ENCODE measurements at regions not wholly inside any gene's neighbourhood (a gene's known extent, or its start where the extent isn't known, plus 50 kb on each side); places are given as distances from the start of the nearest gene placed in this dataset.
A peak's percentile ranks its signal among the peaks of the same experiment; 100 is the strongest.
"Not testable (repeated sequence)": the region's sequence is repeated elsewhere in the genome, so short reads cannot be mapped to it uniquely, and the experiment has no call there.

- H3K27ac ChIP-seq (ENCODE audit: low read depth, low read length), result peak overlapping the region; percentile 95
- no peaks in the 10 kb centered on the region for H3K27me3 ChIP-seq (ENCODE audit: control insufficient read depth in 1 of 2, insufficient read depth in 2 of 2, low read length in 2 of 2)
- peaks cover under 1% of the 10 kb centered on the region for H3K36me3 ChIP-seq (ENCODE audit: insufficient read depth, low read length)
- peak overlapping the region; percentile 92 to 100 for H3K4me3 ChIP-seq (ENCODE audit: low read depth in 1 of 2, low read length in 2 of 2)
- H3K9ac ChIP-seq (ENCODE audit: low read length), result peak overlapping the region; percentile 93
- peaks cover 13% of the 10 kb centered on the region for H3K4me1 ChIP-seq (ENCODE audit: insufficient read depth, low read length)
- H3K9me3 ChIP-seq (ENCODE audit: low read length), result no peaks in the 10 kb centered on the region
These were observed 160.3 kb upstream of the ZNF267 start for GRCh38 chr16:31713071-31713944.

- Histone ChIP-seq H3K4me3 (ENCODE audit: low read depth in 1 of 2, low read length in 2 of 2) (peak overlapping the region; percentile 92 to 100), H3K4me1 (ENCODE audit: insufficient read depth, low read length) (peaks cover 13% of the 10 kb centered on the region), H3K9me3 (ENCODE audit: low read length) (no peaks in the 10 kb centered on the region), H3K9ac (ENCODE audit: low read length) (peak overlapping the region; percentile 93), H3K36me3 (ENCODE audit: insufficient read depth, low read length) (no peaks in the 10 kb centered on the region), H3K27me3 (ENCODE audit: control insufficient read depth in 1 of 2, insufficient read depth in 2 of 2, low read length in 2 of 2) (no peaks in the 10 kb centered on the region), H3K27ac (ENCODE audit: low read depth, low read length) (peak overlapping the region; percentile 95)
These were observed 159.4 kb upstream of the ZNF267 start for GRCh38 chr16:31713945-31714902.

- no peaks in the 10 kb centered on the region for H3K36me3 ChIP-seq (ENCODE audit: insufficient read depth, low read length)
- H3K4me3 ChIP-seq (ENCODE audit: low read depth in 1 of 2, low read length in 2 of 2), result no peak overlapping the region
- no peaks in the 10 kb centered on the region for H3K27me3 ChIP-seq (ENCODE audit: control insufficient read depth in 1 of 2, insufficient read depth in 2 of 2, low read length in 2 of 2)
- no peak overlapping the region for H3K27ac ChIP-seq (ENCODE audit: low read depth, low read length)
- H3K9me3 ChIP-seq (ENCODE audit: low read length), result no peaks in the 10 kb centered on the region
- peaks cover 13% of the 10 kb centered on the region for H3K4me1 ChIP-seq (ENCODE audit: insufficient read depth, low read length)
- no peak overlapping the region for H3K9ac ChIP-seq (ENCODE audit: low read length)
These were observed 158.6 kb upstream of the ZNF267 start for GRCh38 chr16:31714903-31715504.

- Histone ChIP-seq H3K9me3 (ENCODE audit: low read length) (no peaks in the 10 kb centered on the region), H3K27me3 (ENCODE audit: control insufficient read depth in 1 of 2, insufficient read depth in 2 of 2, low read length in 2 of 2) (no peaks in the 10 kb centered on the region), H3K4me3 (ENCODE audit: low read depth in 1 of 2, low read length in 2 of 2) (no peak overlapping the region), H3K4me1 (ENCODE audit: insufficient read depth, low read length) (peaks cover 13% of the 10 kb centered on the region), H3K27ac (ENCODE audit: low read depth, low read length) (no peak overlapping the region), H3K36me3 (ENCODE audit: insufficient read depth, low read length) (no peaks in the 10 kb centered on the region), H3K9ac (ENCODE audit: low read length) (no peak overlapping the region)
These were observed 157.7 kb upstream of the ZNF267 start for GRCh38 chr16:31715915-31716314.

GRCh38 chr16:31718998-31719397 is 154.6 kb upstream of the ZNF267 start:
- H3K4me3 ChIP-seq (ENCODE audit: low read depth in 1 of 2, low read length in 2 of 2), result no peak overlapping the region
- H3K9ac ChIP-seq (ENCODE audit: low read length), result no peak overlapping the region
- H3K27me3 ChIP-seq (ENCODE audit: control insufficient read depth in 1 of 2, insufficient read depth in 2 of 2, low read length in 2 of 2), result no peaks in the 10 kb centered on the region
- H3K36me3 ChIP-seq (ENCODE audit: insufficient read depth, low read length), result no peaks in the 10 kb centered on the region
- no peak overlapping the region for H3K27ac ChIP-seq (ENCODE audit: low read depth, low read length)
- H3K4me1 ChIP-seq (ENCODE audit: insufficient read depth, low read length), result peaks cover 11% of the 10 kb centered on the region
- H3K9me3 ChIP-seq (ENCODE audit: low read length), result no peaks in the 10 kb centered on the region

- H3K4me1 ChIP-seq (ENCODE audit: insufficient read depth, low read length), result no peaks in the 10 kb centered on the region
- H3K9ac ChIP-seq (ENCODE audit: low read length), result no peak overlapping the region
- H3K4me3 ChIP-seq (ENCODE audit: low read depth in 1 of 2, low read length in 2 of 2), result no peak overlapping the region
- H3K27ac ChIP-seq (ENCODE audit: low read depth, low read length), result no peak overlapping the region
- no peaks in the 10 kb centered on the region for H3K36me3 ChIP-seq (ENCODE audit: insufficient read depth, low read length)
- no peaks in the 10 kb centered on the region for H3K27me3 ChIP-seq (ENCODE audit: control insufficient read depth in 1 of 2, insufficient read depth in 2 of 2, low read length in 2 of 2)
- H3K9me3 ChIP-seq (ENCODE audit: low read length), result peaks cover 11% of the 10 kb centered on the region
These were observed 146.1 kb upstream of the ZNF267 start for GRCh38 chr16:31727553-31727952.

- Histone ChIP-seq H3K9ac (ENCODE audit: low read length) (no peak overlapping the region), H3K36me3 (ENCODE audit: insufficient read depth, low read length) (peaks cover 3% of the 10 kb centered on the region), H3K27me3 (ENCODE audit: control insufficient read depth in 1 of 2, insufficient read depth in 2 of 2, low read length in 2 of 2) (no peaks in the 10 kb centered on the region), H3K4me1 (ENCODE audit: insufficient read depth, low read length) (no peaks in the 10 kb centered on the region), H3K9me3 (ENCODE audit: low read length) (peaks cover 14% of the 10 kb centered on the region), H3K27ac (ENCODE audit: low read depth, low read length) (no peak overlapping the region), H3K4me3 (ENCODE audit: low read depth in 1 of 2, low read length in 2 of 2) (no peak overlapping the region)
These were observed 139.3 kb upstream of the ZNF267 start for GRCh38 chr16:31734265-31734664.

- H3K36me3 ChIP-seq (ENCODE audit: insufficient read depth, low read length); H3K9ac ChIP-seq (ENCODE audit: low read length); H3K4me3 ChIP-seq (ENCODE audit: low read depth in 1 of 2, low read length in 2 of 2); H3K27me3 ChIP-seq (ENCODE audit: control insufficient read depth in 1 of 2, insufficient read depth in 2 of 2, low read length in 2 of 2); H3K4me1 ChIP-seq (ENCODE audit: insufficient read depth, low read length); H3K27ac ChIP-seq (ENCODE audit: low read depth, low read length): not testable (repeated sequence)
- H3K9me3 ChIP-seq (ENCODE audit: low read length), result peaks cover 54% of the 10 kb centered on the region
These were observed 128.5 kb upstream of the ZNF267 start for GRCh38 chr16:31745098-31745497.

GRCh38 chr16:31745900-31746299 is 127.7 kb upstream of the ZNF267 start:
- Histone ChIP-seq H3K4me3 (ENCODE audit: low read depth in 1 of 2, low read length in 2 of 2) (no peak overlapping the region), H3K27ac (ENCODE audit: low read depth, low read length) (no peak overlapping the region), H3K4me1 (ENCODE audit: insufficient read depth, low read length) (no peaks in the 10 kb centered on the region), H3K9me3 (ENCODE audit: low read length) (peaks cover 56% of the 10 kb centered on the region), H3K36me3 (ENCODE audit: insufficient read depth, low read length) (peaks cover 9% of the 10 kb centered on the region), H3K9ac (ENCODE audit: low read length) (no peak overlapping the region), H3K27me3 (ENCODE audit: control insufficient read depth in 1 of 2, insufficient read depth in 2 of 2, low read length in 2 of 2) (no peaks in the 10 kb centered on the region)

GRCh38 chr16:31754998-31755615 is 118.5 kb upstream of the ZNF267 start:
- Histone ChIP-seq H3K4me1 (ENCODE audit: insufficient read depth, low read length) (no peaks in the 10 kb centered on the region), H3K4me3 (ENCODE audit: low read depth in 1 of 2, low read length in 2 of 2) (peak overlapping the region in 1 of 2 donors; percentile 5), H3K9ac (ENCODE audit: low read length) (no peak overlapping the region), H3K27me3 (ENCODE audit: control insufficient read depth in 1 of 2, insufficient read depth in 2 of 2, low read length in 2 of 2) (no peaks in the 10 kb centered on the region), H3K27ac (ENCODE audit: low read depth, low read length) (no peak overlapping the region), H3K9me3 (ENCODE audit: low read length) (peaks cover 59% of the 10 kb centered on the region), H3K36me3 (ENCODE audit: insufficient read depth, low read length) (peaks cover 26% of the 10 kb centered on the region)

- H3K4me3 ChIP-seq (ENCODE audit: low read depth in 1 of 2, low read length in 2 of 2), result no peak overlapping the region
- no peaks in the 10 kb centered on the region for H3K27me3 ChIP-seq (ENCODE audit: control insufficient read depth in 1 of 2, insufficient read depth in 2 of 2, low read length in 2 of 2)
- no peaks in the 10 kb centered on the region for H3K4me1 ChIP-seq (ENCODE audit: insufficient read depth, low read length)
- H3K36me3 ChIP-seq (ENCODE audit: insufficient read depth, low read length), result no peaks in the 10 kb centered on the region
- H3K9ac ChIP-seq (ENCODE audit: low read length), result no peak overlapping the region
- H3K27ac ChIP-seq (ENCODE audit: low read depth, low read length), result no peak overlapping the region
- H3K9me3 ChIP-seq (ENCODE audit: low read length), result peaks cover 36% of the 10 kb centered on the region
These were observed 109.5 kb upstream of the ZNF267 start for GRCh38 chr16:31764103-31764502.
